ENCODE measurements at regions not wholly inside any gene's neighbourhood (a gene's known extent, or its start where the extent isn't known, plus 50 kb on each side); places are given as distances from the start of the nearest gene placed in this dataset.

DNA sequence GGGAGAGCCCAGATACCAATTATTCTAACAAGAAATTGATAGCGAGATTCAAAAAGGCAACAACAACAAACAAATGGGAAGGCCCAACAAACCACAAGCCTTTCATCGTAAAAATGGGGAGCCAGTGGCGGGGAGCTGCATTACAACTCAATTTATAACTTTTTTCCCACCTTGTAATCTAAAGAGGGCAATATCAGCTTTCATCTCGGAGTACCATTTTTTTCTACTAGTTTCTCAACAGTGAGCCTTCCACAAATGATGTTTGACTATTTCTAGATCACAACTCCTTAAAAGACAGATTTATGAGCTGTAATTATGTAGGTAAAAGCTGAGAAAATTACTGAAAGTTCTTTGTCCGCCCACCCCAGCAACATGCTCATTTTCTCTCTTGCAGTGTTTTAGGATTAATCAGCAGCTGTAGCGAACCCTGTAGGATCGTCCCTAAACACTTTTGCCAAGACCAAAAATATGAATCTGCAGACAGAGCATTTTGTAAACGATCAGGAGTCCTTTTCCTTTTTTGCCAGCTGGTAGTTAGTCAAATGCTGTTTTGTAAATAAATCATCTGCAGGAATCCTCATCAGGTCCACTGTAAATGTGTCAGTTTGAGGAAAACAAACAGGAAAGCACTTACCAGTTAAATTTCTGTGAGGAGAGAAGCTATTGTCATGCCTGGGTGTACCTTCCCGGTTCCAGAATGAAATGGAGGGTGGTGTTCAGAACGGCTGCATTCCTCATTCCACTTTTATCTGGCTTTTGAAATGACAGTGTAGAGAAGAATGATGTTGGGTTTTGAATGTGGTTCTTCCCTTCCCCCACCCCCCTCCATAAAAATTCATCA is 53.2 kb downstream of the EEF1B2 start:
- ChIA-PET CTCF (no interaction called here), POLR2A (ENCODE audit: low non-redundant PET) (interaction anchor here (0.7 kb wide), 1 partner anchor 49 kb away, joined by 3 read pairs; no protein-coding TSS in a partner anchor)
- DNase-seq (ENCODE audit: low spot score), result peak; percentile 21
- no peak for TF ChIP-seq CTCF (conservative IDR thresholded peaks at IDR 0.05; ENCODE audit: low read depth)
- H3K27ac ChIP-seq, result no peak overlapping the region

DNA sequence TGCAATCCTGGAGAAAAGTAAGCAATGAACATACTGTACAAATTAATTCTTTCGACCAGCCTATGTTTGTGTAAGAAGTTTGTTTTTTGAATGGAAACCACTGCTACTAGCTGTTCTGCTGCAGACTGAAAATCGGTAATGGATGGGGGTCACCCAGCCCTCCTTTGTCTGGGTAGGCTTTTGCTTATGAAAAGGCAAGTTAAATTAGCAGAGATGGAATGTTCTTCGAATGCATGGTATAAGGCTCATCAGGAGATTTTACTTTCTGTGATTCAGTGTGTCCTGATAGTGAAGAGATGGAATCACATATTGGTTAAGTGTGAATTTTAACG is 53.8 kb downstream of the EEF1B2 start:
- ChIA-PET CTCF (no interaction called here), POLR2A (ENCODE audit: low non-redundant PET) (no interaction called here)
- no peak for TF ChIP-seq CTCF (conservative IDR thresholded peaks at IDR 0.05; ENCODE audit: low read depth)
- peak overlapping the region; percentile 50; the same call in 1 of the 2 replicates for H3K27ac ChIP-seq
- DNase-seq (ENCODE audit: low spot score), result no peak

DNA sequence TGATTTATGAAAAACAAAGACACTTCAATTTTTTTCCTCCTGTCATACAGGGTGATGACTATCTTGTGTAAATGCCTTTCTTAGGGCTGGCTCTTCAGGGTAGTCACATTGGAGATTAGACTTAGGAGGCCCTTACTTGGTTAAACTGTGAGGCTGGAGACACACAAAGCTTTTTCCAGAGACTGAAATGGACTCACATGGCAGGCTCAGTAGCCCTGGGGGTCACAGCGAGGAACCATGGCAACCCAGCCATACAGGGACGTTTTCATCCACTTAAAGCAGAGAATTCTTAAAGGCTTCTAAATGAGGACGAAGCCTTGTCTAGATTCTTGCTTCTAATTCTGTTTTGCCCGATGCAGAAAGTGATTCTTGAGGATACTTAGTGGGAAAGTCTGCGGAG is 57.3 kb upstream of the ZDBF2 start:
- POLR2A ChIA-PET (ENCODE audit: low non-redundant PET), result no interaction called here
- H3K27ac ChIP-seq, result no peak overlapping the region
- CTCF ChIA-PET, result no interaction called here
- no peak for TF ChIP-seq CTCF (conservative IDR thresholded peaks at IDR 0.05; ENCODE audit: low read depth)
- DNase-seq (ENCODE audit: low spot score), result no peak

- DNase-seq (ENCODE audit: low spot score), result no peak
- no peak for TF ChIP-seq CTCF (conservative IDR thresholded peaks at IDR 0.05; ENCODE audit: low read depth)
- CTCF ChIA-PET, result no interaction called here
- POLR2A ChIA-PET (ENCODE audit: low non-redundant PET), result no interaction called here
- no peak overlapping the region for H3K27ac ChIP-seq
These were observed 56.7 kb upstream of the ZDBF2 start for GRCh38 chr2:206217743-206218142.

- CTCF ChIA-PET, result no interaction called here
- no peak overlapping the region for H3K27ac ChIP-seq
- POLR2A ChIA-PET (ENCODE audit: low non-redundant PET), result no interaction called here
- TF ChIP-seq CTCF (conservative IDR thresholded peaks at IDR 0.05; ENCODE audit: low read depth), result no peak
- DNase-seq (ENCODE audit: low spot score), result no peak
These were observed 56.3 kb upstream of the ZDBF2 start for GRCh38 chr2:206218156-206218555.

DNA sequence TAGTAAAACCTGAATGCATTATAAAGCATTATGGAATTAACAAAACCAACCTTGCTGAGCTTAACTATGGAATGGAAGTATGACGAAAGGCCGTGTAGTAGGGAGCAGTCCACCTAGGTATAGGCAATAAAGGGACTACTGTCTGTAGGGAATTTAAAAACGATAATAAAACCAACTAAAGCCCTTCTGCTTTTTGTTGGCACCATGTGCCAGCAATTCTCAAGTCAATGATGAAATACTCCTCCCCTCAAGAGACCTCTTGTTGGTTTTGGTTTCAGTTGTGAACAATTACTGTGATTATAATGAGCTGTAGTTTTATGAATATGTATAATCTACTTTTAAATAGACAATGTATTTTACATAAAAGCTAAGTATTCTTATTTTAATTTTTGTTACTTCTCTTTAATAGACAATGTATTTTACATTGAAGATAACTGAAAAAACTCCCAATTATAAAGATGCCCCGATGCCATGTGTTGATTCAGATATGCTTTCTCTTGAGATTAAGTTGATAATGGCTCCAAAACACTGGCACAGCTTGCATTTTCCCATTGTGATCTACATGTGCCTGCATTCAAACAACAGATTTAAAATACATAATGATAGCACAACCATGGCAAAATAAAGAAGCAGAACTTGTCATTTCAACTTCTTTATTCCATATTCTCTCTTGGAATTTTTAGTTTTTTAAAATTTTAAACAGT is 55.5 kb upstream of the ZDBF2 start:
- CTCF ChIA-PET, result no interaction called here
- DNase-seq (ENCODE audit: low spot score), result no peak
- POLR2A ChIA-PET (ENCODE audit: low non-redundant PET), result no interaction called here
- H3K27ac ChIP-seq, result no peak overlapping the region
- TF ChIP-seq CTCF (conservative IDR thresholded peaks at IDR 0.05; ENCODE audit: low read depth), result no peak
